ENCODE measurements at regions not wholly inside any gene's neighbourhood (a gene's known extent, or its start where the extent isn't known, plus 50 kb on each side); places are given as distances from the start of the nearest gene placed in this dataset.

DNA sequence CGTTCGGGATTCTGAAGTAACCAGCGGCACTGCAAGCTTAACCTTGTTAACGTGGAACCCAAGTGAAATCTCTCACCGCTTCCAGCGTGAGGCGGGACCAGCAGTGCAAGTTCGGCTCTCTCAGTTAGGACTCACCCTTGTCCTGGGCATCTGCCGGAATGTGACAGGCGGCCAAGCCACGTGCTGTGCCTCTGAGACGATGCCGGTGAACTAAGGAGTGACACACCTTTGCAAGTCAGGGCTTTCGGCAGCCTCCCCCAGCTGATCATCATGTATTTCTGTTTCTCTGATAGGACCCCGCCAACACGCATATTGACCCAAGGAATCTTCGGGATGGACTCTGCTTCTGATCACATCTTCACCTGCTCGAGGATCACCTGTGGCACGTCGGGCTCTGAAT, 415.0 kb upstream of the IRX1 start:
- H3K4me3 ChIP-seq (ENCODE audit: low read length, poor library complexity, severe bottlenecking), result no peak overlapping the region
- no peaks in the 10 kb centered on the region for H3K4me1 ChIP-seq (ENCODE audit: insufficient read depth, low read length, poor library complexity, severe bottlenecking)
- H4K20me1 ChIP-seq (ENCODE audit: insufficient read depth, low read length, poor library complexity, severe bottlenecking), result no peaks in the 10 kb centered on the region
- H3K27me3 ChIP-seq (ENCODE audit: insufficient read depth, low read length, poor library complexity, severe bottlenecking), result no peaks in the 10 kb centered on the region
- H3K9me3 ChIP-seq (ENCODE audit: insufficient read depth, low read depth, low read length), result peaks cover 6% of the 10 kb centered on the region; the same call in 1 of the 2 replicates
- H3F3A ChIP-seq (ENCODE audit: low read depth), result no peaks in the 10 kb centered on the region
- H3K79me2 ChIP-seq (ENCODE audit: insufficient read depth, low read length), result no peaks in the 10 kb centered on the region
- TF ChIP-seq EZH2phosphoT487 (IDR thresholded peaks at IDR 0.05; ENCODE audit: borderline replicate concordance), result no peak
- TF ChIP-seq, protein P1, sequence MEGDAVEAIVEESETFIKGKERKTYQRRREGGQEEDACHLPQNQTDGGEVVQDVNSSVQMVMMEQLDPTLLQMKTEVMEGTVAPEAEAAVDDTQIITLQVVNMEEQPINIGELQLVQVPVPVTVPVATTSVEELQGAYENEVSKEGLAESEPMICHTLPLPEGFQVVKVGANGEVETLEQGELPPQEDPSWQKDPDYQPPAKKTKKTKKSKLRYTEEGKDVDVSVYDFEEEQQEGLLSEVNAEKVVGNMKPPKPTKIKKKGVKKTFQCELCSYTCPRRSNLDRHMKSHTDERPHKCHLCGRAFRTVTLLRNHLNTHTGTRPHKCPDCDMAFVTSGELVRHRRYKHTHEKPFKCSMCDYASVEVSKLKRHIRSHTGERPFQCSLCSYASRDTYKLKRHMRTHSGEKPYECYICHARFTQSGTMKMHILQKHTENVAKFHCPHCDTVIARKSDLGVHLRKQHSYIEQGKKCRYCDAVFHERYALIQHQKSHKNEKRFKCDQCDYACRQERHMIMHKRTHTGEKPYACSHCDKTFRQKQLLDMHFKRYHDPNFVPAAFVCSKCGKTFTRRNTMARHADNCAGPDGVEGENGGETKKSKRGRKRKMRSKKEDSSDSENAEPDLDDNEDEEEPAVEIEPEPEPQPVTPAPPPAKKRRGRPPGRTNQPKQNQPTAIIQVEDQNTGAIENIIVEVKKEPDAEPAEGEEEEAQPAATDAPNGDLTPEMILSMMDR (conservative IDR thresholded peaks at IDR 0.05; ENCODE audit: low read length), result no peak
- no peak overlapping the region for H3K9ac ChIP-seq (ENCODE audit: low read depth, low read length, poor library complexity, severe bottlenecking)
- no peaks in the 10 kb centered on the region for H3K9me2 ChIP-seq (replicated peaks; ENCODE audit: low read depth, low read length)
- H2AFZ ChIP-seq (ENCODE audit: low read length), result no peak overlapping the region
- no peaks in the 10 kb centered on the region for H3K36me3 ChIP-seq (ENCODE audit: insufficient read depth, low read length)
- H3K4me2 ChIP-seq (ENCODE audit: low read depth, low read length, poor library complexity, severe bottlenecking), result no peak overlapping the region

DNA sequence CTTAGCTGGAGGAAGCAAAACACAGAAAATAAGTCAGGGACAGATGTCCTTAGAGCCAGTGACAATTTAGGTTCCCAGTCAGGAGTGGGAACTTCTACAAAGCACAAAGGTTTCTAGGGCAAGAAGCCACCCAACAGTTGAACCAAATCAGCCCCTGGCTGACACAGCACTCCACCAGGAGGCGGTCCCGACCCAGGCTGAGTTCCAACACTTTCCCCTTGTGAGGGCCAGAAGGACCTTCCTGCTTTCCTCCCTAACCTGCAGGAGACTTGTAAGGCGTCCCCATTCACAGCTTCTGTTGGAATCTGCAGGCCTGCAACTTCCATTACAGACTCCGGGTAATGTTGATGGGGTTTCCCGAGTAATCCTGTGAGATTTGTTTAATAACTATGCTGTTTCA, 416.4 kb upstream of the IRX1 start:
- no peaks in the 10 kb centered on the region for H3K36me3 ChIP-seq (ENCODE audit: insufficient read depth, low read length)
- TF ChIP-seq, protein P1 (conservative IDR thresholded peaks at IDR 0.05; ENCODE audit: low read length), result no peak
- no peak overlapping the region for H3K4me2 ChIP-seq (ENCODE audit: low read depth, low read length, poor library complexity, severe bottlenecking)
- H3K9ac ChIP-seq (ENCODE audit: low read depth, low read length, poor library complexity, severe bottlenecking), result no peak overlapping the region
- H3K4me3 ChIP-seq (ENCODE audit: low read length, poor library complexity, severe bottlenecking), result no peak overlapping the region
- H3F3A ChIP-seq (ENCODE audit: low read depth), result no peaks in the 10 kb centered on the region
- no peaks in the 10 kb centered on the region for H3K9me2 ChIP-seq (replicated peaks; ENCODE audit: low read depth, low read length)
- no peaks in the 10 kb centered on the region for H3K27me3 ChIP-seq (ENCODE audit: insufficient read depth, low read length, poor library complexity, severe bottlenecking)
- no peak overlapping the region for H2AFZ ChIP-seq (ENCODE audit: low read length)
- peaks cover 6% of the 10 kb centered on the region; the same call in 1 of the 2 replicates for H3K9me3 ChIP-seq (ENCODE audit: insufficient read depth, low read depth, low read length)
- no peaks in the 10 kb centered on the region for H4K20me1 ChIP-seq (ENCODE audit: insufficient read depth, low read length, poor library complexity, severe bottlenecking)
- no peaks in the 10 kb centered on the region for H3K4me1 ChIP-seq (ENCODE audit: insufficient read depth, low read length, poor library complexity, severe bottlenecking)
- no peaks in the 10 kb centered on the region for H3K79me2 ChIP-seq (ENCODE audit: insufficient read depth, low read length)

DNA sequence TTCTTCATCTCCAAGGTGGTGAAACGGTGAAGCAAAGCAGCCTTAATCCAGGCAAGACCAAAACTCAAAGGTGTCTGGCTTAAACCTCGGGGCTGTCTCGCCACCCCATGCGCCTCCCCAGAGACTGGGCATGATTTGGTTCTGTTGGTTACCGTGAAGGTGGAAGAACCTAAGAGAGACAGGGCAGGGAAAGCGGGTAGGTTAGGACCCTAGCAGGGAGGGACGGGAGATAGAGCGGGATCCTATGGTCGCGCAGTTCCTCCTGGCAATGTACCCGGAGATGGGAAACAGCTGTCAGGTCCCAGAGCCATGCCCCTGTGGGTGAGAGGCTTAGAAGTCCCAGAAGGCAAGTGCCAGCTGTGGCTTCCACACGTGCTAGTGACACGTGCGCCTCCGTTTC, 418.3 kb upstream of the IRX1 start:
- TF ChIP-seq, protein P1 (conservative IDR thresholded peaks at IDR 0.05; ENCODE audit: low read length), result no peak
- no peak for TF ChIP-seq EZH2phosphoT487 (IDR thresholded peaks at IDR 0.05; ENCODE audit: borderline replicate concordance)
- no peaks in the 10 kb centered on the region for H3K4me1 ChIP-seq (ENCODE audit: insufficient read depth, low read length, poor library complexity, severe bottlenecking)
- no peak overlapping the region for H2AFZ ChIP-seq (ENCODE audit: low read length)
- no peaks in the 10 kb centered on the region for H3K27me3 ChIP-seq (ENCODE audit: insufficient read depth, low read length, poor library complexity, severe bottlenecking)
- H3K4me2 ChIP-seq (ENCODE audit: low read depth, low read length, poor library complexity, severe bottlenecking), result no peak overlapping the region
- H3K4me3 ChIP-seq (ENCODE audit: low read length, poor library complexity, severe bottlenecking), result no peak overlapping the region
- peaks cover 2% of the 10 kb centered on the region; the same call in 1 of the 2 replicates for H3K9me3 ChIP-seq (ENCODE audit: insufficient read depth, low read depth, low read length)
- H3K9me2 ChIP-seq (replicated peaks; ENCODE audit: low read depth, low read length), result no peaks in the 10 kb centered on the region
- no peak overlapping the region for H3K9ac ChIP-seq (ENCODE audit: low read depth, low read length, poor library complexity, severe bottlenecking)
- no peaks in the 10 kb centered on the region for H3F3A ChIP-seq (ENCODE audit: low read depth)
- no peaks in the 10 kb centered on the region for H3K79me2 ChIP-seq (ENCODE audit: insufficient read depth, low read length)
- no peaks in the 10 kb centered on the region for H4K20me1 ChIP-seq (ENCODE audit: insufficient read depth, low read length, poor library complexity, severe bottlenecking)
- H3K36me3 ChIP-seq (ENCODE audit: insufficient read depth, low read length), result no peaks in the 10 kb centered on the region

Measured in Loucy (cell line).